GM18502 (cell line): ENCODE measurements at regions not wholly inside any gene's neighbourhood (a gene's known extent, or its start where the extent isn't known, plus 50 kb on each side); places are given as distances from the start of the nearest gene placed in this dataset.
"Not testable (repeated sequence)": the region's sequence is repeated elsewhere in the genome, so short reads cannot be mapped to it uniquely, and the experiment has no call there.

Experiments used
- ATAC-seq: cut with Tn5 transposase; IDR thresholded peaks from one replicate; pipeline ENCODE4 v1.9.1; 2021; ENCODE audit warnings: mild to moderate bottlenecking; ENCODE audit not compliant: unreplicated experiment, poor library complexity

GRCh38 chr7:11988186-11988585 lies 156.2 kb upstream of the THSD7A start:
- no peak for ATAC-seq

- no peak for ATAC-seq
Observed at GRCh38 chr7:12002428-12002827, 170.4 kb upstream of the THSD7A start.

- no peak for ATAC-seq
Observed at GRCh38 chr7:12004581-12004980, 172.6 kb upstream of the THSD7A start.

GRCh38 chr7:12007576-12007975 lies 175.6 kb upstream of the THSD7A start:
- no peak for ATAC-seq

- no peak for ATAC-seq
Observed at GRCh38 chr7:12013983-12014382, 182.0 kb upstream of the THSD7A start.

- no peak for ATAC-seq
Observed at GRCh38 chr7:12016439-12016838, 184.4 kb upstream of the THSD7A start.

GRCh38 chr7:12017046-12017445 lies 185.0 kb upstream of the THSD7A start:
- ATAC-seq: no peak

GRCh38 chr7:12022011-12022410 lies 189.1 kb upstream of the TMEM106B start:
- not testable (repeated sequence) for ATAC-seq

- no peak for ATAC-seq
Observed at GRCh38 chr7:12025246-12025645, 185.8 kb upstream of the TMEM106B start.

GRCh38 chr7:12028508-12028907 lies 182.6 kb upstream of the TMEM106B start:
- ATAC-seq: no peak

GRCh38 chr7:12030116-12030515 lies 181.0 kb upstream of the TMEM106B start:
- ATAC-seq: no peak

GRCh38 chr7:12031186-12031585 lies 179.9 kb upstream of the TMEM106B start:
- ATAC-seq: no peak

- peak; percentile 53 for ATAC-seq
Observed at GRCh38 chr7:12031638-12032037, 179.5 kb upstream of the TMEM106B start.

- ATAC-seq: no peak
Observed at GRCh38 chr7:12032146-12032545, 178.9 kb upstream of the TMEM106B start.

- not testable (repeated sequence) for ATAC-seq
Observed at GRCh38 chr7:12043457-12043856, 167.6 kb upstream of the TMEM106B start.

- ATAC-seq: no peak
Observed at GRCh38 chr7:12052211-12052610, 158.9 kb upstream of the TMEM106B start.

- ATAC-seq: no peak
Observed at GRCh38 chr7:12053561-12053960, 157.5 kb upstream of the TMEM106B start.

- no peak for ATAC-seq
Observed at GRCh38 chr7:12054830-12055229, 156.3 kb upstream of the TMEM106B start.

- ATAC-seq: no peak
Observed at GRCh38 chr7:12056381-12056780, 154.7 kb upstream of the TMEM106B start.

- ATAC-seq: no peak
Observed at GRCh38 chr7:12056977-12057376, 154.1 kb upstream of the TMEM106B start.

GRCh38 chr7:12062062-12062461 lies 149.0 kb upstream of the TMEM106B start:
- ATAC-seq: no peak

GRCh38 chr7:12064586-12065127 lies 146.4 kb upstream of the TMEM106B start:
- ATAC-seq: no peak

GRCh38 chr7:12066004-12066403 lies 145.1 kb upstream of the TMEM106B start:
- ATAC-seq: no peak
